ENCODE measurements at regions not wholly inside any gene's neighbourhood (a gene's known extent, or its start where the extent isn't known, plus 50 kb on each side); places are given as distances from the start of the nearest gene placed in this dataset.

GRCh38 chr14:73800970-73801515, 50.6 kb upstream of the PTGR2 start:
- no peak for TF ChIP-seq CTCF (IDR thresholded peaks at IDR 0.05; ENCODE audit: insufficient read depth, low read depth, low read length)
- Histone ChIP-seq H3K4me3 (ENCODE audit: low read depth, low read length) (no peak overlapping the region), H3K27me3 (ENCODE audit: control insufficient read depth, insufficient read depth, low read length) (no peaks in the 10 kb centered on the region), H3K36me3 (ENCODE audit: control insufficient read depth, insufficient read depth, low read length) (no peaks in the 10 kb centered on the region)
- POLR2A ChIA-PET = interaction anchor here (0.6 kb wide), 1 partner anchor 16 kb away, joined by 3 read pairs; no protein-coding TSS in a partner anchor
- CTCF ChIA-PET = interaction anchor here (1.4 to 1.5 kb wide), 2 partner anchors 12 to 72 kb away, joined by 3 to 4 read pairs; no protein-coding TSS in a partner anchor
- DNase-seq (ENCODE audit: low read depth) = no peak

DNA sequence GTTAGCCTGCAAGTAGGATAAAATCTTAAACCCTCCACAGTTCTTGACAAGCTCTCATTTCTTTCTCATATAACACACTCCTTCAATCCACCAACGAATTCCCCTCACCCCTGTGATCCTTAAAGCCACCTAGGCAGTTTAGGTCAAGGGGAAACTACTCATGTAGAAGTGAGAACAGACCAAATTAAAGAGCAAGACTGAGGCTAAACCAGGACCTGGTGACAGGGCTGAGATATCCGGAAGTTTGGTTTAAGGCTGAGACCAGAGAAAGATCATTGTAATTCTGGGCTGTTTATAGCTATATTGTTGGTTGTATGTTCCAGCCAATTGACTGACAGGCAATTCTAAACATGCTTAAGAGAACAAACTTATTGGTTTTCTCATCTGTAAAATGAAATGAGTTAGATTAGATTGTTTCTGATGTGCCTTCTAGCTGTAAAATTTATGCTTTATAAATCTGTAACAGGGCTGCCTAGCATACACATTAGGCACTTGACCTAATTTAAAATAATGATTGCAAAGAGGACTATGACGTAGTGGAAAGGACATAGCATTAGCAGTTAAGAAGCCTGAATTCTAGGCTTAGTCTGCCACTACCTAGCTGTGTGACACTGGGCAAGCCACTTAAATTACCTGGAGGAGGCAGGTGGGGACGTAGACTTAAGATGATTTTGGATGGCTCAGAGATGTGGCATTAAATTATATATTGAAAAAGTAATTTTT, 53.9 kb upstream of the PTGR2 start:
- DNase-seq (ENCODE audit: low read depth) = no peak
- no peaks in the 10 kb centered on the region for H3K36me3 ChIP-seq (ENCODE audit: control insufficient read depth, insufficient read depth, low read length)
- CTCF ChIA-PET = interaction anchor here (0.6 to 1.6 kb wide), 5 partner anchors 10 to 351 kb away, joined by 3 to 4 read pairs (median 3); no protein-coding TSS in a partner anchor

GRCh38 chr14:73796893-73797542, 54.6 kb upstream of the PTGR2 start:
- no peak for DNase-seq (ENCODE audit: low read depth)
- no peaks in the 10 kb centered on the region for H3K27me3 ChIP-seq (ENCODE audit: control insufficient read depth, insufficient read depth, low read length)
- no peaks in the 10 kb centered on the region; the same call in 1 of the 2 replicates for H3K36me3 ChIP-seq (ENCODE audit: control insufficient read depth, insufficient read depth, low read length)
- ChIA-PET CTCF (interaction anchor here (0.6 to 1.6 kb wide), 4 partner anchors 11 to 350 kb away, joined by 3 to 4 read pairs (median 3); no protein-coding TSS in a partner anchor), POLR2A (interaction anchor here (0.5 to 0.6 kb wide), 2 partner anchors 8 to 42 kb away, joined by 3 read pairs; no protein-coding TSS in a partner anchor)
- no peak overlapping the region for H3K4me3 ChIP-seq (ENCODE audit: low read depth, low read length)
- TF ChIP-seq CTCF (IDR thresholded peaks at IDR 0.05; ENCODE audit: insufficient read depth, low read depth, low read length) = no peak

More for the DNA sequence above, 53.9 kb upstream of the PTGR2 start:
- H3K4me3 ChIP-seq (ENCODE audit: low read depth, low read length) = no peak overlapping the region
- TF ChIP-seq CTCF (IDR thresholded peaks at IDR 0.05; ENCODE audit: insufficient read depth, low read depth, low read length) = no peak
- POLR2A ChIA-PET = interaction anchor here (0.5 kb wide), 1 partner anchor 9 kb away, joined by 3 read pairs; no protein-coding TSS in a partner anchor
- H3K27me3 ChIP-seq (ENCODE audit: control insufficient read depth, insufficient read depth, low read length) = no peaks in the 10 kb centered on the region

DNA sequence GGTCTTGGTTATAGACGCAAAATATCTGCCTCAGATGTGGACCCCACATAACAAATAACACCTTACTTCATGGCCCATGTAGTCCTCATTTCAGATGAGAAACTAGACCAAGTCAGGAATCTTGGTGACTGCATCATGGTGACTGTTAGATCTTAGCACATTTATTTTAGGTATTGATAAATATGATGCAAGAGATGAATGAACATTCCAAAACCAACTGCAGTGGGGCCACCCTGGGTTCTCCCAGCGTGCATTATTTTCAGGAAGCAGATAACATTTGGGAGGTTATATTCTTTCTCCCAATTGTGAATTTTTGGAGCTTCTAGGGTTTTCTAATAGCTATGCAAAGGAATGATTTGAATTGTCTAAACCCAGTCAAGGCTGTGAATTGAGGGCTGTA, 55.2 kb upstream of the PTGR2 start:
- ChIA-PET CTCF (interaction anchor here (0.7 to 1.8 kb wide), 4 partner anchors 11 to 71 kb away, joined by 3 to 4 read pairs (median 4); no protein-coding TSS in a partner anchor), POLR2A (interaction anchor here (0.6 to 0.7 kb wide), 2 partner anchors 42 to 43 kb away, joined by 3 read pairs; no protein-coding TSS in a partner anchor)
- TF ChIP-seq CTCF (IDR thresholded peaks at IDR 0.05; ENCODE audit: insufficient read depth, low read depth, low read length) = no peak
- Histone ChIP-seq H3K27me3 (ENCODE audit: control insufficient read depth, insufficient read depth, low read length) (no peaks in the 10 kb centered on the region), H3K4me3 (ENCODE audit: low read depth, low read length) (no peak overlapping the region), H3K36me3 (ENCODE audit: control insufficient read depth, insufficient read depth, low read length) (no peaks in the 10 kb centered on the region; the same call in 1 of the 2 replicates)
- no peak for DNase-seq (ENCODE audit: low read depth)

All from BJ (cell line).